HG02870 (cell line): ENCODE measurements at regions not wholly inside any gene's neighbourhood (a gene's known extent, or its start where the extent isn't known, plus 50 kb on each side); places are given as distances from the start of the nearest gene placed in this dataset.
"Not testable (repeated sequence)": the region's sequence is repeated elsewhere in the genome, so short reads cannot be mapped to it uniquely, and the experiment has no call there.

Experiments
- ATAC-seq: cut with Tn5 transposase; IDR thresholded peaks from one replicate; pipeline ENCODE4 v1.9.1; 2021; ENCODE audit warnings: mild to moderate bottlenecking, moderate library complexity; ENCODE audit not compliant: unreplicated experiment

- no peak for ATAC-seq
Observed at GRCh38 chr16:10232757-10233156, 50.5 kb upstream of the GRIN2A start.

- no peak for ATAC-seq
Observed at GRCh38 chr16:10239640-10240039, 57.4 kb upstream of the GRIN2A start.

GRCh38 chr16:10240854-10241613 is 58.8 kb upstream of the GRIN2A start:
- no peak for ATAC-seq

GRCh38 chr16:10242097-10242496 is 59.9 kb upstream of the GRIN2A start:
- ATAC-seq = no peak

GRCh38 chr16:10242916-10243315 is 60.7 kb upstream of the GRIN2A start:
- no peak for ATAC-seq

- no peak for ATAC-seq
Observed at GRCh38 chr16:10245002-10245401, 62.8 kb upstream of the GRIN2A start.

GRCh38 chr16:10250137-10250828 is 68.1 kb upstream of the GRIN2A start:
- no peak for ATAC-seq

- no peak for ATAC-seq
Observed at GRCh38 chr16:10252155-10252554, 69.9 kb upstream of the GRIN2A start.

GRCh38 chr16:10253409-10253808 is 71.2 kb upstream of the GRIN2A start:
- ATAC-seq = no peak

- no peak for ATAC-seq
Observed at GRCh38 chr16:10255728-10256127, 73.5 kb upstream of the GRIN2A start.

GRCh38 chr16:10256784-10257641 is 74.8 kb upstream of the GRIN2A start:
- ATAC-seq = no peak

- not testable (repeated sequence) for ATAC-seq
Observed at GRCh38 chr16:10257642-10258251, 75.5 kb upstream of the GRIN2A start.

GRCh38 chr16:10258930-10259603 is 76.8 kb upstream of the GRIN2A start:
- ATAC-seq = not testable (repeated sequence)

GRCh38 chr16:10261077-10261476 is 78.8 kb upstream of the GRIN2A start:
- ATAC-seq = no peak

GRCh38 chr16:10261526-10261925 is 79.3 kb upstream of the GRIN2A start:
- ATAC-seq = not testable (repeated sequence)

- no peak for ATAC-seq
Observed at GRCh38 chr16:10262377-10263132, 80.3 kb upstream of the GRIN2A start.

- no peak for ATAC-seq
Observed at GRCh38 chr16:10265770-10266615, 83.8 kb upstream of the GRIN2A start.

- peak; percentile 67 for ATAC-seq
Observed at GRCh38 chr16:10266809-10267208, 84.6 kb upstream of the GRIN2A start.

GRCh38 chr16:10269632-10270031 is 87.4 kb upstream of the GRIN2A start:
- no peak for ATAC-seq
